Keratinocyte (primary cell): ENCODE measurements at regions not wholly inside any gene's neighbourhood (a gene's known extent, or its start where the extent isn't known, plus 50 kb on each side); places are given as distances from the start of the nearest gene placed in this dataset.

Source experiments
- DNase-seq: peaks from one replicate; pipeline ENCODE4 v3.0.0-alpha.2; 2011; ENCODE audit warnings: low read depth, missing footprints, low spot score
- FAIRE-seq: peaks from 2 replicates; lab custom pipeline; 2011; peaks lifted over from hg19 to GRCh38; lab: Jason Lieb, UNC
- H2AFZ ChIP-seq: 2 replicates; pipeline ENCODE4 v1.6.0; 2012; ENCODE audit warnings: low read length, control low read depth, inconsistent platforms; ENCODE audit not compliant: control insufficient read depth
- H3K27ac ChIP-seq: 2 replicates; pipeline ENCODE4 v1.5.1; 2011; ENCODE audit warnings: low read length; ENCODE audit not compliant: control insufficient read depth, insufficient read depth
- H3K27me3 ChIP-seq: 3 replicates; pipeline ENCODE4 v1.6.0; 2011; ENCODE audit warnings: low read length; ENCODE audit not compliant: control insufficient read depth, insufficient read depth; ENCODE audit errors: extremely low read depth
- H3K36me3 ChIP-seq, 2 experiments: 2 replicates in 1 of 2; 3 replicates in 1 of 2; pipeline ENCODE4 v1.5.1; 2011; ENCODE audit warnings: low read length in 2 of 2, mild to moderate bottlenecking in 1 of 2; ENCODE audit not compliant: control insufficient read depth in 2 of 2, insufficient read depth in 2 of 2; ENCODE audit errors: extremely low read depth in 1 of 2
- H3K4me1 ChIP-seq: 3 replicates; pipeline ENCODE4 v1.5.1; 2011; ENCODE audit warnings: low read length; ENCODE audit not compliant: control insufficient read depth, insufficient read depth; ENCODE audit errors: extremely low read depth
- H3K4me2 ChIP-seq: 3 replicates; pipeline ENCODE4 v1.6.0; 2011; ENCODE audit warnings: low read depth, low read length; ENCODE audit not compliant: control insufficient read depth, insufficient read depth; ENCODE audit errors: extremely low read depth
- H3K4me3 ChIP-seq, 3 experiments: fragments of 200-600 bp in 1 of 3; sonication (generic) in 1 of 3; 2 replicates in 2 of 3; 3 replicates in 1 of 3; pipeline ENCODE4 v1.5.1; 2011 to 2016; ENCODE audit warnings: low read length in 3 of 3, mild to moderate bottlenecking in 3 of 3, control low read depth in 2 of 3, inconsistent platforms in 1 of 3, low read depth in 1 of 3, mixed read lengths in 1 of 3, mixed run types in 1 of 3, moderate library complexity in 1 of 3; ENCODE audit not compliant: control insufficient read depth in 2 of 3, insufficient read depth in 2 of 3; ENCODE audit errors: extremely low read depth in 1 of 3
- H3K79me2 ChIP-seq: 2 replicates; pipeline ENCODE4 v1.6.0; 2012; ENCODE audit warnings: low read length; ENCODE audit not compliant: control insufficient read depth, insufficient read depth
- H3K9ac ChIP-seq: 3 replicates; pipeline ENCODE4 v1.6.0; 2011; ENCODE audit warnings: low read length; ENCODE audit not compliant: control insufficient read depth, insufficient read depth; ENCODE audit errors: extremely low read depth
- H3K9me1 ChIP-seq: 3 replicates; pipeline ENCODE4 v1.6.0; 2011; ENCODE audit warnings: low read length; ENCODE audit not compliant: control insufficient read depth, insufficient read depth; ENCODE audit errors: extremely low read depth
- H3K9me3 ChIP-seq: 2 replicates; pipeline ENCODE4 v1.5.1; 2012; ENCODE audit warnings: low read depth, low read length; ENCODE audit not compliant: control insufficient read depth
- H4K20me1 ChIP-seq: 3 replicates; pipeline ENCODE4 v1.6.0; 2011; ENCODE audit warnings: low read length; ENCODE audit not compliant: control insufficient read depth, insufficient read depth; ENCODE audit errors: extremely low read depth
- EZH2 ChIP-seq: IDR thresholded peaks from one replicate; pipeline ENCODE4 v1.6.1; 2012; ENCODE audit warnings: inconsistent platforms, mild to moderate bottlenecking, low read length, moderate library complexity
- dilution Hi-C: fragments of 300-500 bp; cut with MboI; formaldehyde crosslinking; loops from one replicate; pipeline ENCODE4 v1.7.0; 2020; ENCODE audit warnings: low sequenced_read_pairs; ENCODE audit not compliant: extremely low pct_ligation_motif_present
- TF ChIP-seq, protein P1 (sequence below), 3 experiments: IDR thresholded peaks in 1 of 3; conservative IDR thresholded peaks in 1 of 3; optimal IDR thresholded peaks in 1 of 3; 2 replicates in 2 of 3; 3 replicates in 1 of 3; pipeline versions ENCODE3 to v1.5.1; 2011; ENCODE audit warnings: low read length in 3 of 3, mild to moderate bottlenecking in 3 of 3, moderate library complexity in 2 of 3, control low read depth in 1 of 3, inconsistent platforms in 1 of 3; ENCODE audit not compliant: insufficient read depth in 2 of 3; ENCODE audit errors: extremely low read depth in 1 of 3

- Histone ChIP-seq H3K79me2 (no peaks in the 10 kb centered on the region), H4K20me1 (no peaks in the 10 kb centered on the region), H3K9me1 (no peaks in the 10 kb centered on the region), H3K9ac (no peak overlapping the region), H3K27ac (no peak overlapping the region), H3K27me3 (no peaks in the 10 kb centered on the region), H3K4me2 (no peak overlapping the region), H3K9me3 (no peaks in the 10 kb centered on the region), H3K36me3 (no peaks in the 10 kb centered on the region), H3K4me3 (no peak overlapping the region), H2AFZ (peak overlapping the region; percentile 14), H3K4me1 (peaks cover 10% of the 10 kb centered on the region)
- DNase-seq (no peak), FAIRE-seq (no peak)
- TF ChIP-seq EZH2: no peak
- TF ChIP-seq, protein P1, sequence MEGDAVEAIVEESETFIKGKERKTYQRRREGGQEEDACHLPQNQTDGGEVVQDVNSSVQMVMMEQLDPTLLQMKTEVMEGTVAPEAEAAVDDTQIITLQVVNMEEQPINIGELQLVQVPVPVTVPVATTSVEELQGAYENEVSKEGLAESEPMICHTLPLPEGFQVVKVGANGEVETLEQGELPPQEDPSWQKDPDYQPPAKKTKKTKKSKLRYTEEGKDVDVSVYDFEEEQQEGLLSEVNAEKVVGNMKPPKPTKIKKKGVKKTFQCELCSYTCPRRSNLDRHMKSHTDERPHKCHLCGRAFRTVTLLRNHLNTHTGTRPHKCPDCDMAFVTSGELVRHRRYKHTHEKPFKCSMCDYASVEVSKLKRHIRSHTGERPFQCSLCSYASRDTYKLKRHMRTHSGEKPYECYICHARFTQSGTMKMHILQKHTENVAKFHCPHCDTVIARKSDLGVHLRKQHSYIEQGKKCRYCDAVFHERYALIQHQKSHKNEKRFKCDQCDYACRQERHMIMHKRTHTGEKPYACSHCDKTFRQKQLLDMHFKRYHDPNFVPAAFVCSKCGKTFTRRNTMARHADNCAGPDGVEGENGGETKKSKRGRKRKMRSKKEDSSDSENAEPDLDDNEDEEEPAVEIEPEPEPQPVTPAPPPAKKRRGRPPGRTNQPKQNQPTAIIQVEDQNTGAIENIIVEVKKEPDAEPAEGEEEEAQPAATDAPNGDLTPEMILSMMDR (optimal IDR thresholded peaks at IDR 0.05 in 1 of 3, IDR thresholded peaks at IDR 0.05 in 1 of 3, conservative IDR thresholded peaks at IDR 0.05 in 1 of 3; ENCODE audit: extremely low read depth in 1 of 3, insufficient read depth in 2 of 3, low read length in 3 of 3): no peak
- dilution Hi-C loops: no loop called here
These were observed 217.3 kb upstream of the EEA1 start for GRCh38 chr12:93146263-93146939.

GRCh38 chr12:93146970-93147369, 217.9 kb upstream of the EEA1 start:
- no peaks in the 10 kb centered on the region for H3K36me3 ChIP-seq
- H4K20me1 ChIP-seq: no peaks in the 10 kb centered on the region
- no peak overlapping the region for H2AFZ ChIP-seq
- no peak overlapping the region for H3K27ac ChIP-seq
- no peaks in the 10 kb centered on the region for H3K79me2 ChIP-seq
- no peaks in the 10 kb centered on the region for H3K9me3 ChIP-seq
- no peak for TF ChIP-seq EZH2
- TF ChIP-seq, protein P1 (optimal IDR thresholded peaks at IDR 0.05 in 1 of 3, IDR thresholded peaks at IDR 0.05 in 1 of 3, conservative IDR thresholded peaks at IDR 0.05 in 1 of 3; ENCODE audit: extremely low read depth in 1 of 3, insufficient read depth in 2 of 3, low read length in 3 of 3): no peak
- dilution Hi-C loops: no loop called here
- H3K9me1 ChIP-seq: no peaks in the 10 kb centered on the region
- H3K4me2 ChIP-seq: no peak overlapping the region
- no peak for FAIRE-seq
- DNase-seq: no peak
- H3K9ac ChIP-seq: no peak overlapping the region
- H3K4me1 ChIP-seq: peaks cover 10% of the 10 kb centered on the region
- H3K27me3 ChIP-seq: no peaks in the 10 kb centered on the region
- H3K4me3 ChIP-seq: no peak overlapping the region
